GM21423 (cell line): ENCODE measurements at regions not wholly inside any gene's neighbourhood (a gene's known extent, or its start where the extent isn't known, plus 50 kb on each side); places are given as distances from the start of the nearest gene placed in this dataset.
"Not testable (repeated sequence)": the region's sequence is repeated elsewhere in the genome, so short reads cannot be mapped to it uniquely, and the experiment has no call there.

ENCODE experiments used
- ATAC-seq: cut with Tn5 transposase; IDR thresholded peaks from one replicate; pipeline ENCODE4 v1.9.1; 2021; ENCODE audit warnings: mild to moderate bottlenecking, moderate library complexity; ENCODE audit not compliant: unreplicated experiment

GRCh38 chr5:120140501-120140900 lies 323.6 kb upstream of the PRR16 start:
- no peak for ATAC-seq

- ATAC-seq = no peak
Measured at GRCh38 chr5:120141076-120141475, 323.0 kb upstream of the PRR16 start.

GRCh38 chr5:120146787-120147186 lies 317.3 kb upstream of the PRR16 start:
- ATAC-seq = no peak

GRCh38 chr5:120147911-120148310 lies 316.2 kb upstream of the PRR16 start:
- ATAC-seq = not testable (repeated sequence)

GRCh38 chr5:120150770-120151169 lies 313.3 kb upstream of the PRR16 start:
- ATAC-seq = no peak

- no peak for ATAC-seq
Measured at GRCh38 chr5:120151181-120151580, 312.9 kb upstream of the PRR16 start.

- no peak for ATAC-seq
Measured at GRCh38 chr5:120151825-120152224, 312.3 kb upstream of the PRR16 start.

GRCh38 chr5:120152472-120152871 lies 311.6 kb upstream of the PRR16 start:
- ATAC-seq = no peak

GRCh38 chr5:120152931-120153330 lies 311.2 kb upstream of the PRR16 start:
- ATAC-seq = no peak

GRCh38 chr5:120153551-120153950 lies 310.5 kb upstream of the PRR16 start:
- no peak for ATAC-seq

- ATAC-seq = no peak
Measured at GRCh38 chr5:120155873-120156272, 308.2 kb upstream of the PRR16 start.

- no peak for ATAC-seq
Measured at GRCh38 chr5:120158211-120158610, 305.9 kb upstream of the PRR16 start.

- no peak for ATAC-seq
Measured at GRCh38 chr5:120159155-120159554, 304.9 kb upstream of the PRR16 start.

GRCh38 chr5:120160124-120160895 lies 303.8 kb upstream of the PRR16 start:
- ATAC-seq = no peak

- ATAC-seq = no peak
Measured at GRCh38 chr5:120162321-120162720, 301.8 kb upstream of the PRR16 start.

GRCh38 chr5:120164037-120164436 lies 300.1 kb upstream of the PRR16 start:
- no peak for ATAC-seq

GRCh38 chr5:120164986-120165385 lies 299.1 kb upstream of the PRR16 start:
- no peak for ATAC-seq

GRCh38 chr5:120173125-120173524 lies 291.0 kb upstream of the PRR16 start:
- no peak for ATAC-seq

GRCh38 chr5:120174089-120174488 lies 290.0 kb upstream of the PRR16 start:
- ATAC-seq = no peak

- ATAC-seq = not testable (repeated sequence)
Measured at GRCh38 chr5:120181238-120181637, 282.9 kb upstream of the PRR16 start.

GRCh38 chr5:120194650-120195049 lies 269.4 kb upstream of the PRR16 start:
- ATAC-seq = not testable (repeated sequence)

- ATAC-seq = no peak
Measured at GRCh38 chr5:120199559-120199958, 264.5 kb upstream of the PRR16 start.

- ATAC-seq = no peak
Measured at GRCh38 chr5:120207129-120207528, 257.0 kb upstream of the PRR16 start.
